Bronchial epithelial cell (primary cell): ENCODE measurements at regions not wholly inside any gene's neighbourhood (a gene's known extent, or its start where the extent isn't known, plus 50 kb on each side); places are given as distances from the start of the nearest gene placed in this dataset.

ENCODE experiments used
- DNase-seq: peaks from one replicate; pipeline ENCODE4 v3.0.0-alpha.2; 2010; ENCODE audit warnings: low read depth
- FAIRE-seq: peaks from 2 replicates; lab custom pipeline; 2011; peaks lifted over from hg19 to GRCh38; lab: Jason Lieb, UNC
- H3K27me3 ChIP-seq: 2 replicates; pipeline ENCODE4 v1.5.1; 2011; ENCODE audit warnings: low read length; ENCODE audit not compliant: control insufficient read depth, insufficient read depth
- H3K36me3 ChIP-seq: 2 replicates; pipeline ENCODE4 v1.5.1; 2011; ENCODE audit warnings: low read length; ENCODE audit not compliant: control insufficient read depth, insufficient read depth
- H3K4me3 ChIP-seq: 2 replicates; pipeline ENCODE4 v1.5.1; 2011; ENCODE audit warnings: mild to moderate bottlenecking, low read depth, low read length, control low read depth
- CTCF ChIP-seq: IDR thresholded peaks from 2 replicates; pipeline ENCODE4 v1.5.1; 2011; ENCODE audit warnings: mild to moderate bottlenecking, moderate library complexity, low read length, control low read depth, inconsistent platforms; ENCODE audit not compliant: insufficient read depth, severe bottlenecking

- DNase-seq = no peak
- Histone ChIP-seq H3K27me3 (no peaks in the 10 kb centered on the region), H3K36me3 (no peaks in the 10 kb centered on the region), H3K4me3 (no peak overlapping the region)
- TF ChIP-seq CTCF = no peak
- FAIRE-seq = no peak
These were observed 58.8 kb upstream of the LYPD6 start for GRCh38 chr2:149271575-149271974.

GRCh38 chr2:149278161-149278871, 52.1 kb upstream of the LYPD6 start:
- H3K36me3 ChIP-seq = no peaks in the 10 kb centered on the region
- DNase-seq (peak; percentile 18), FAIRE-seq (no peak)
- H3K27me3 ChIP-seq = no peaks in the 10 kb centered on the region
- H3K4me3 ChIP-seq = no peak overlapping the region
- no peak for TF ChIP-seq CTCF

- H3K4me3 ChIP-seq = no peak overlapping the region
- FAIRE-seq (no peak), DNase-seq (peak; percentile 28)
- no peaks in the 10 kb centered on the region for H3K36me3 ChIP-seq
- H3K27me3 ChIP-seq = no peaks in the 10 kb centered on the region
- TF ChIP-seq CTCF = no peak
These were observed 51.5 kb upstream of the LYPD6 start for GRCh38 chr2:149278872-149279264.
